Ishikawa (cell line): ENCODE measurements at regions not wholly inside any gene's neighbourhood (a gene's known extent, or its start where the extent isn't known, plus 50 kb on each side); places are given as distances from the start of the nearest gene placed in this dataset.

Experiments used
- CEBPB ChIP-seq: IDR thresholded peaks from 2 replicates; pipeline ENCODE4 v1.6.1; 2012
- CREB1 ChIP-seq: IDR thresholded peaks from 2 replicates; pipeline ENCODE4 v1.6.1; 2012; ENCODE audit warnings: low read depth
- EGR1 ChIP-seq: IDR thresholded peaks from 2 replicates; pipeline ENCODE4 v1.6.1; 2012
- EP300 ChIP-seq: IDR thresholded peaks from 2 replicates; pipeline ENCODE4 v1.6.1; 2012; ENCODE audit warnings: borderline replicate concordance
- FOXM1 ChIP-seq: IDR thresholded peaks from 2 replicates; pipeline ENCODE4 v1.6.1; 2012; ENCODE audit warnings: low read depth, borderline replicate concordance
- NFIC ChIP-seq: IDR thresholded peaks from 2 replicates; pipeline ENCODE4 v1.6.1; 2012
- RAD21 ChIP-seq: IDR thresholded peaks from 2 replicates; pipeline ENCODE4 v1.6.1; 2012; ENCODE audit warnings: low read depth
- REST ChIP-seq: IDR thresholded peaks from 2 replicates; pipeline ENCODE4 v1.6.1; 2012; ENCODE audit warnings: low read depth, mild to moderate bottlenecking
- TAF1 ChIP-seq: IDR thresholded peaks from 2 replicates; pipeline ENCODE4 v1.6.1; 2012; ENCODE audit warnings: low read depth, mild to moderate bottlenecking
- TCF12 ChIP-seq: IDR thresholded peaks from 2 replicates; pipeline ENCODE4 v1.6.1; 2012; ENCODE audit warnings: low read depth
- TEAD4 ChIP-seq: IDR thresholded peaks from 2 replicates; pipeline ENCODE4 v1.6.1; 2012
- USF1 ChIP-seq: IDR thresholded peaks from 2 replicates; pipeline ENCODE4 v1.6.1; 2012
- YY1 ChIP-seq: IDR thresholded peaks from 2 replicates; pipeline ENCODE4 v1.6.1; 2012; ENCODE audit warnings: low read depth
- ZBTB7A ChIP-seq: IDR thresholded peaks from 2 replicates; pipeline ENCODE4 v1.6.1; 2012; ENCODE audit warnings: low read depth
- TF ChIP-seq, protein P1 (sequence below): IDR thresholded peaks from 2 replicates; pipeline ENCODE4 v1.6.1; 2012

DNA sequence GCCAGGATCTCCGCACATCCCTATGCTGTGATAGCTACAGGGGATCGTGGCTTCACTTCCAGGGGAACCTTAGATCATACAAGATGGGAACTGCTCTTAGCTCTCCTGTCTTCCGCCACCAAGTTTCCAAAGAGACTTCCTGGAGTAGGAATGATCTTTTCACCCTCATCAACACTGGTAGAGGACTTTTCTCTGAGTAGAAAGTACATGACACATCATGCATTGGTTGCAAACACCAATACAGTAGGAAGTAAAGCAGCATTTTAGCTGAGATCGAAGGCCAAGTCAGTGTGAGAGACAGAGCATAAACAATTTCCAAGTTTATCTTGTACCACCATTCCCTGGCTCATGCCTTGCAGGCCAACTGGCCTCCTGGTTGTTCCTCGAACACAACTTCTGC lies 113.1 kb upstream of the NEDD9 start:
- TF ChIP-seq REST (no peak), USF1 (no peak), EP300 (no peak)

DNA sequence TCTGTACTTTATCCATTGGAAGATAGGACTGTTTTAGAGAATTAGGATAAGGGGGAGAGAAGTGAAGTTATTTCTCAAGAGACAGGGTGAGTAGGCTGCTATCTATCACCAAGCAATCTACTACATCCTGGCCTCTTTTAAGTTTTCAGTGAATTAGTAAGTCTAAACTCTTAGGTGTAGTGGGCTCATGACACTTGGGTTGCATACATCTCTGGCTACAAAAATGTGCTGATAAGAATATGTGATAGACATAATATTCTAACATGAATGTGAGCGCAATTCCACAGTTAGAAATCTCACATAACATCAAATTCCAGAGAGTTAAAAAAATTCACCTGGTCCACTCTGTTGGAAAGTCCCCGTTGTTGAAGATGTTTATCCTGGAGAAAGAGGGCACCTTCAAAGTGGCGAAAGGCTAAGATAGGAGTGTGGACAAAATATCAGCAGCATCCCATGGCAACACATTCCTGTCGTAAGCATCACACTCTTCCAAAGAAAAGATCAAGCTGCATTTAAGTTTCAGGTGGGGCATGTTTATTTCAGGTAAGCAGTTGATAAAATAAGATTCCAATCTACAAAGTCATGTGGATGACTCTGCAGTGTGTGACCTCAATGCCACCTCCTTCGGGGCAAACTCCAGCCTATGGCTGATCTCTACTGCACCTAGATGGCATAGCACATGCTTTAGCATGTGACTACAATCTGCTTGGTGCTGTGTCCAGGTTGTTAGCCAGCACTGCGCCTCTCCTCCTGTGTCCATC lies 111.7 kb upstream of the NEDD9 start:
- no peak for TF ChIP-seq TCF12
- TF ChIP-seq, protein P1, sequence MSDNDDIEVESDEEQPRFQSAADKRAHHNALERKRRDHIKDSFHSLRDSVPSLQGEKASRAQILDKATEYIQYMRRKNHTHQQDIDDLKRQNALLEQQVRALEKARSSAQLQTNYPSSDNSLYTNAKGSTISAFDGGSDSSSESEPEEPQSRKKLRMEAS: peak; percentile 62; the same call in 1 of the 2 replicates

GRCh38 chr6:11341867-11342266 lies 109.4 kb upstream of the NEDD9 start:
- TF ChIP-seq YY1 (no peak), ZBTB7A (no peak), TEAD4 (no peak), TCF12 (no peak), FOXM1 (no peak), REST (no peak), EP300 (no peak), USF1 (no peak), RAD21 (no peak), NFIC (no peak), CEBPB (no peak), EGR1 (no peak), CREB1 (no peak), TAF1 (no peak)
- TF ChIP-seq, protein P1: no peak

DNA sequence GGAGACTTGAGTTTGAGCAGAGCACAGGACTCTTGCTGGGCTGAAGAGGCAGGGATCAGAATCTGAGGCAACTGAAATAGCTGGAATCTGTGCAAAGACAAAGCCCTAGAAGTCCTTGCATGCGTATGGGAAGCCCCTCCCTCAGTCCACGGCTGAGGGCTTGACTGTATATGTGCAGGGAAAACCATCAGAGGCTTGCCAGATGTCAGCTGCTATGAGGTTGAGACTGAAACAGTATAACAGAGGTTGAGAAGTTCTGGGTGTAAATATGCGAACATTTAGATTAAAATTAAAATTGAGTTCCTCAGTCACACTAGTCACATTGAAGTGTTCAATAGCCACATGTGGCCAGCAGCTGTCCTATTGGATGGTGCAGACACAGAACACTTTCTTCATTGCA lies 108.8 kb upstream of the NEDD9 start:
- TF ChIP-seq REST (no peak), EP300 (no peak), YY1 (no peak), CEBPB (no peak), CREB1 (no peak), TEAD4 (no peak), FOXM1 (no peak), TCF12 (no peak), USF1 (no peak), EGR1 (no peak), TAF1 (no peak), ZBTB7A (no peak)
- TF ChIP-seq, protein P1: no peak
